ENCODE measurements at regions not wholly inside any gene's neighbourhood (a gene's known extent, or its start where the extent isn't known, plus 50 kb on each side); places are given as distances from the start of the nearest gene placed in this dataset.

DNA sequence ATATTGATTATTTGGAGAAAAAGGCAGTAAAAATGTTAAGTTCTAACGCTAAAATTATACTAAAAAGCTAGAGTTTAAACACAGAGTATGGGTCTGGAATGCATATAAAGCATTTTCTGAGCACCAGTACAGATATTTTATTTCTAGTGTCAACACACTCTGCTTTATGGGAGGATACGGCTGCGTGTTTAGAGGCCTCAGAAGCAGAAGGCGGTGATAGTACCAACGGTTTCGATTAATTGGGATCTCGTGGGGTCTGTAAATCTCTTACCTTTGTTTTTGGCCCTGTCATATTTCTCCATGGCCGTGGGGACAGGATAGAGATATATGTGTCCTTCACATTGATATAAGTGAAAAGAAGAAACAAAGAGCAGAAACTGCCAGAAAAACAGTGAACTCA, 206.8 kb upstream of the NTM start:
- TF ChIP-seq, protein P1, sequence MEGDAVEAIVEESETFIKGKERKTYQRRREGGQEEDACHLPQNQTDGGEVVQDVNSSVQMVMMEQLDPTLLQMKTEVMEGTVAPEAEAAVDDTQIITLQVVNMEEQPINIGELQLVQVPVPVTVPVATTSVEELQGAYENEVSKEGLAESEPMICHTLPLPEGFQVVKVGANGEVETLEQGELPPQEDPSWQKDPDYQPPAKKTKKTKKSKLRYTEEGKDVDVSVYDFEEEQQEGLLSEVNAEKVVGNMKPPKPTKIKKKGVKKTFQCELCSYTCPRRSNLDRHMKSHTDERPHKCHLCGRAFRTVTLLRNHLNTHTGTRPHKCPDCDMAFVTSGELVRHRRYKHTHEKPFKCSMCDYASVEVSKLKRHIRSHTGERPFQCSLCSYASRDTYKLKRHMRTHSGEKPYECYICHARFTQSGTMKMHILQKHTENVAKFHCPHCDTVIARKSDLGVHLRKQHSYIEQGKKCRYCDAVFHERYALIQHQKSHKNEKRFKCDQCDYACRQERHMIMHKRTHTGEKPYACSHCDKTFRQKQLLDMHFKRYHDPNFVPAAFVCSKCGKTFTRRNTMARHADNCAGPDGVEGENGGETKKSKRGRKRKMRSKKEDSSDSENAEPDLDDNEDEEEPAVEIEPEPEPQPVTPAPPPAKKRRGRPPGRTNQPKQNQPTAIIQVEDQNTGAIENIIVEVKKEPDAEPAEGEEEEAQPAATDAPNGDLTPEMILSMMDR (IDR thresholded peaks at IDR 0.05 in 2 of 3, conservative IDR thresholded peaks at IDR 0.05 in 1 of 3; ENCODE audit: borderline replicate concordance in 1 of 3, insufficient read depth in 1 of 3, low read depth in 2 of 3, low read length in 2 of 3), result no peak
- no peak for TF ChIP-seq POLR2AphosphoS5 (IDR thresholded peaks at IDR 0.05; ENCODE audit: low read depth, low read length)
- TF ChIP-seq JUND (IDR thresholded peaks at IDR 0.05), result no peak
- TF ChIP-seq EZH2 (IDR thresholded peaks at IDR 0.05), result no peak
- no peak for TF ChIP-seq REST (IDR thresholded peaks at IDR 0.05; ENCODE audit: low read depth)
- no peak for TF ChIP-seq SIN3A (IDR thresholded peaks at IDR 0.05; ENCODE audit: low read depth)
- TF ChIP-seq POLR2A (IDR thresholded peaks at IDR 0.05; ENCODE audit: borderline replicate concordance, extremely low read depth, insufficient read depth, insufficient read length), result no peak
- no peak for TF ChIP-seq CEBPB (IDR thresholded peaks at IDR 0.05; ENCODE audit: low read depth)
